Endothelial cell of umbilical vein (primary cell): ENCODE measurements at regions not wholly inside any gene's neighbourhood (a gene's known extent, or its start where the extent isn't known, plus 50 kb on each side); places are given as distances from the start of the nearest gene placed in this dataset.
"Not testable (repeated sequence)": the region's sequence is repeated elsewhere in the genome, so short reads cannot be mapped to it uniquely, and the experiment has no call there.

Source experiments
- CTCF ChIP-seq, 2 donors: IDR thresholded peaks; 1 replicate in 1 of 2; 2 replicates in 1 of 2; pipeline ENCODE4 v1.5.1; 2011; ENCODE audit warnings: low read length in 2 of 2, mild to moderate bottlenecking in 2 of 2, moderate library complexity in 2 of 2, control low read depth in 1 of 2, inconsistent platforms in 1 of 2, low read depth in 1 of 2; ENCODE audit not compliant: insufficient read depth in 1 of 2; ENCODE audit errors: extremely low read depth in 1 of 2
- EZH2 ChIP-seq: IDR thresholded peaks from 2 replicates; pipeline ENCODE4 v1.6.1; 2012; ENCODE audit warnings: borderline replicate concordance, low read depth, mild to moderate bottlenecking, moderate library complexity, low read length, inconsistent platforms; ENCODE audit not compliant: severe bottlenecking
- FOS ChIP-seq: IDR thresholded peaks from 2 replicates; pipeline ENCODE4 v1.6.1; 2011; ENCODE audit warnings: mild to moderate bottlenecking, low read length, moderate library complexity, borderline replicate concordance; ENCODE audit not compliant: insufficient read depth
- JUN ChIP-seq: IDR thresholded peaks from 2 replicates; pipeline ENCODE4 v1.6.1; 2011; ENCODE audit warnings: borderline replicate concordance, low read depth; ENCODE audit not compliant: insufficient read length, insufficient read depth
- MAX ChIP-seq: IDR thresholded peaks from 2 replicates; pipeline ENCODE4 v1.6.1; 2011; ENCODE audit not compliant: insufficient read depth, insufficient read length
- MYC ChIP-seq: IDR thresholded peaks from one replicate; pipeline ENCODE4 v1.6.1; 2011; ENCODE audit warnings: mild to moderate bottlenecking, low read depth, low read length
- POLR2A ChIP-seq: IDR thresholded peaks from 2 replicates; pipeline ENCODE4 v1.6.1; 2012; ENCODE audit warnings: low read depth, mild to moderate bottlenecking, control low read depth, low read length
- POLR2AphosphoS5 ChIP-seq: IDR thresholded peaks from 2 replicates; pipeline ENCODE4 v1.6.1; 2012; ENCODE audit warnings: low read depth, mild to moderate bottlenecking, control low read depth, low read length, moderate library complexity; ENCODE audit not compliant: insufficient read depth

GRCh38 chr15:84388201-84388600 is 152.6 kb downstream of the GOLGA6L4 start:
- not testable (repeated sequence) for TF ChIP-seq MYC; CTCF (IDR thresholded peaks at IDR 0.05; ENCODE audit: extremely low read depth in 1 of 2, insufficient read depth in 1 of 2, low read depth in 1 of 2, low read length in 2 of 2); EZH2; POLR2A; POLR2AphosphoS5; FOS; JUN; MAX
